ENCODE measurements at regions not wholly inside any gene's neighbourhood (a gene's known extent, or its start where the extent isn't known, plus 50 kb on each side); places are given as distances from the start of the nearest gene placed in this dataset.
A peak's percentile ranks its signal among the peaks of the same experiment; 100 is the strongest.

DNA sequence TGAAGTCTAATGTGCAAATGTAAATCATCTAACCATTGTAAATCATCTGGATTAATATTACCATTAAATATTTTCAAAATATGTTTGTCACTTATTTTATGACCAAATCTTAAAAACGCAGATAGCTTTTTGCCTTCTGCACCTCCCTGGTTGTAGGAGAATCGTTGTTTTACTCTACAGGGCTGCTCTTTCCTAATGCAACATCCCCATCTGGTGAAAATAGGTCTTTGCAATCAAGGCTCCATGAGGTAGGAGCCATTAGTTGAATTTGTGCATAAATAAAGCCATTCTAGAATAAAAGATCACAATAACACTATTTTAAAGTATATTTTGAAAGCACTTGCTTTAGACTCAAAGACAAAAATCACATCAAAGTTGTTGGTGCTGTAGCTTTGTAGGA is 535.6 kb upstream of the AGTR1 start:
- DNase-seq (ENCODE audit: low read depth), result peak; percentile 3

- DNase-seq (ENCODE audit: low read depth), result no peak
Observed at GRCh38 chr3:148168347-148168746, 529.4 kb upstream of the AGTR1 start.

DNA sequence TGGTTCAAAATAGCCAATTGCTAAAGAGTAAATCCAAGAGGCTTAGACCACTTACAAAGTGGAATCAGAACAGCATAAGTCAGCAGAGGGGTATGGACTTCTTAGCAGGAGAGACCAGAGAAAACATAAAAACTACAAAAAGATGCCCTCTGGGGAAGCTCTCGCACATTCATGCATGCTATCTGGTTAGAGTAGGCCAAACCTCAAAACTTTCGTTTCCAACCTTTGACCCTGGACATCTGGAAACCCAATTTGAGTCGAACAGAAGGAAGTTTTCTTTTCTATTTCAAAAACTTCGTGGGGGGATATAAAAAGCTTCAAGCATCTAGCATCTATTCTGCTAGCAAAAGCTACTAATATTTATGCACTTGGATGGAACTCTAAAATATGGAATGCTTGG is 523.9 kb upstream of the AGTR1 start:
- DNase-seq (ENCODE audit: low read depth), result peak; percentile 12

GRCh38 chr3:148175214-148175613 is 522.5 kb upstream of the AGTR1 start:
- DNase-seq (ENCODE audit: low read depth), result peak; percentile 69

- DNase-seq (ENCODE audit: low read depth), result peak; percentile 17
Observed at GRCh38 chr3:148178503-148178902, 519.2 kb upstream of the AGTR1 start.

DNA sequence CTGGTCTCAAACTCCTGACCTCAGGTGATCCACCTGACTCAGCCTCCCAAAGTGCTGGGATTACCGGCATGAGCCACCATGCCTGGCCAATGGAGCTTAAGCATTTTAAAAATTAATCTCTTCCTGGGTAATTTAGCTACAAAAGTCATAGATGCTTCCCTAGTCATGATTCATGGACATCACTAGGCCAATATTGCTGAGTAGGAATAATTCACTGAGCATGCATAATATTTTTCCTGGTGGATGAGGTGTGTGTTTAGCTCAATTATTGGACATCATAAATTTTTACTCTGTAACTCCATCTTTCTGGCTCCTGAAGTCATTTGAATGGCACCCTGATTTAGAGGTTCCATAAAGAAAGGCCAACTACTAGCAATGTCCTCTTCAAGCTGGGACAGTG is 512.9 kb upstream of the AGTR1 start:
- DNase-seq (ENCODE audit: low read depth), result no peak

- DNase-seq (ENCODE audit: low read depth), result no peak
Observed at GRCh38 chr3:148186881-148187280, 510.8 kb upstream of the AGTR1 start.

DNA sequence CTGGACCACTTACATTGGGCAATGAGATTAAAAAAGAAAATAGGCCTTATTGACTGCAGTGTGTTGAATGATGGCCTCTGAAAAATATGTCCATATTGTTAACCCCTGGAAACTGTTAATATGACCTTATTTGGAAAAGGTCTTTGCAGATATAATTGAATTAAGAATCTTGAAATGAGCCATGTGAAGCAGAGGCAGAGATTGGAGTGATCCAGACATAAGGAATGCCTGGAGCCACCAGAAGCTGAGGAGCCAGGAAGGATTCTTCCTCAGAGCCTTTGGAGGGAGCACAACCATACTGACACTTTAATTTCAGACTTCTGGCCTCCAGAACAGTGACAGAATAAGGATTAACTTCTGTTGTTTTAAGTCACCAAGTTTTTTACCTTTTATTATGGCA is 510.4 kb upstream of the AGTR1 start:
- DNase-seq (ENCODE audit: low read depth), result no peak

DNA sequence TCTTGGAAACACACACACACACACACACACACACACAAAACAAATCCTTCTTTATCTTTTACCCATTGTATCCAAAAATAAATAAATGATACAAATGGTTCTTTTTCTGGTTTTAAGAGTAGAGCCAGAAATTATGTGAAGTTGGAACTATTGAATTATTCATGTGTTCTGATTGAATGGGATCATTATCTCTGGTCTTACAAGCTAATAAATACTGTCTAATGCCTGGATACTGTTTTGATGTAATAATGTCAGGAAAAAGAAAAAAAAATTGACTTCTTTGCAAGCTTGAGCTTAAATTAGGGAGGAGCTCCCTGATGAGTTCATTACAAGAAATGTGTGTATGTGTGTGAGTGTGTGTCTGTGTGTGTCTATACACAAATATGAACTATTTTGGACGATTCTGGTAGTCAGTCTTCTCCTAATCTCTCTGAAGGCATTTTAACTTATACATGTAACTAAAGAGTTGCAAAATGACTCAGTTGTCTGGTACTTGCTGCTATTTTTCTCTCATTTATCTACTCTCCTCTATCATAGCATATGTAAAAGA is 507.2 kb upstream of the AGTR1 start:
- DNase-seq (ENCODE audit: low read depth), result no peak

- no peak for DNase-seq (ENCODE audit: low read depth)
Observed at GRCh38 chr3:148191966-148192365, 505.7 kb upstream of the AGTR1 start.

DNA sequence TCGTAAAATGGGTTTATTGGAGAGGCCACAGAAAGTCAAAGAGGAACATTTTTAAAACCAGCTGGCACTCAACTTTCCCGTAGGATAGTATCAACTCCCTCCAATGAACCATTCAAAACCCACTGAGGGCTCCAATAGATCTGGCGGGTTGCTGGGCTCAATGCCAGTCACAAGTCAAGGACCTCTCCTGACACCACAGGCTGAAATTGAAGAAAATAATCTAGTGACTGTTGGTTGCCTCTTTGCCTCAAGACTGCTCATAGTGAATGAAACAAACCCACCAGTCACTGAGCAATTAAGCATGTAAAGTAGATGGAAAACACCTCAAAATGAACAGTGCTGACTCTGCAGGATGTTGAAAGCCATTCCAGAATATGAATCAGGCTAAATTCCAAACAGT is 500.6 kb upstream of the AGTR1 start:
- DNase-seq (ENCODE audit: low read depth), result no peak

- no peak for DNase-seq (ENCODE audit: low read depth)
Observed at GRCh38 chr3:148202386-148202785, 495.3 kb upstream of the AGTR1 start.

DNA sequence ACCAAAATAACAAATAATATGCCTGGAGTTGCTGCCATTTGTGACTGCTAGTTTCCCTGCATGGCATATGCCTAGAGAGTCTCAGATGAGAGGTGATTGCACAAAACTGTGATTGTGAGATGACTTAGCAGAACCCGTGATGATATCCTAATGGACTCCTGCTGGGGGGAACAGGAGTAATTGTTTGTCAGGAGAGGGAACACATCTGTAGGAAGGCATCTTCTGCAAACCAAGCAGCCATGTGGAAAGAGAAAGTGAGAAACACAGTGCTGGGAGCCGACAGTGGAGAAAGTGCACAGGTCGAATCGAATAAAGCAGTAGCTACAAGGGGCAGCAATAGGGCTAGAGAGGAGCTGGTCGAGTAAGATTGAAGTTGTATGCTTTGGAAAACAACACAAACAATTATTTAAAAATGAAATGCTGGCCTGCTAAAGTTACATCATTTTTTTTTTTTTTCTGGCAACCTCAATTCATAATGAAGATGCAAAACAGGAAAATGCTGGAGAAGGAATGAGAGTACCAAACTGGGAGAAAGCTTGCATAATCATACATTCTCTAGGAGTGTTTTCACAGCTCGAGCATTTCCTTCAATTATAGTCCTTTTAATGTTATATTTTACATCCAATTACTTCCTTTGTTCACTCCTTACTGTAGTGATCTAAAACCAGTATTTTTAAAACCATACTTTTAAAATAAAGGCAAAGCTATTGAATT is 494.2 kb upstream of the AGTR1 start:
- DNase-seq (ENCODE audit: low read depth), result peak; percentile 12

DNA sequence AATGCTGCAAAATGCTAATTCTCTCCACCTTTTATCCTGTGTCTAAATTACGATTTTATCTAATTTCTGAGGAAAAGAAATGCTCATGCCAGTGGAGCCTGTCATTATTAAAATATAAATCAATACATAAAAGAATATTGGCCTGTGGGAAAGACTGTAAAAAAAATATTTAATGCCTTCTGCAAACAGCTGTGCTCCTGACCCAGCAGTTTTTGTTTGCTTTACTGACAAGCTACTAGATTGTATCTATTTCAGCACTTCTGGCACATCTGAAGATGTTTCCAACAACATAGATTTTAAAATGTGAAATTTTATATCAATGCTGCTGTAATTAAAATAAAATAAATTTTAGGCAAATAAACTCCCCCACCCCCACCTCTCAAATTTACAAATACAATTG is 493.6 kb upstream of the AGTR1 start:
- DNase-seq (ENCODE audit: low read depth), result no peak

DNA sequence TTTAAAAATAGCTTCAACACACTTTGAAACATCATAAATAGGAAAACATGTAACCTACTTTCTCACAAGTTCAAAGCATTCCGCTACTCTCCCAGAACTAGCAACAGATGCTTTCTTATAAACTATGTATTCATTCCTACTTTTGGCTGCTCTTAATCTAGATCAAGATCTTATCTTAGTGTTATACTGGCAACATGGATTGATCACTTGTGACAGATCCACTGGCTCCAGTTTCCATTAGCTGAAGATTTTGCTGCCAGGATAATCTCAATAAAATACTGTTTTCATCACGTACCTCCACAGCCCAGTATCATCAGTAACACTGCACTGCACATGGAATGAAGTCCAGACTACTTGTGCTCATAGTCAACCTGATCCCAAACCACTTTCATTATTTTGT is 491.7 kb upstream of the AGTR1 start:
- no peak for DNase-seq (ENCODE audit: low read depth)

GRCh38 chr3:148206446-148206845 is 491.3 kb upstream of the AGTR1 start:
- no peak for DNase-seq (ENCODE audit: low read depth)

DNA sequence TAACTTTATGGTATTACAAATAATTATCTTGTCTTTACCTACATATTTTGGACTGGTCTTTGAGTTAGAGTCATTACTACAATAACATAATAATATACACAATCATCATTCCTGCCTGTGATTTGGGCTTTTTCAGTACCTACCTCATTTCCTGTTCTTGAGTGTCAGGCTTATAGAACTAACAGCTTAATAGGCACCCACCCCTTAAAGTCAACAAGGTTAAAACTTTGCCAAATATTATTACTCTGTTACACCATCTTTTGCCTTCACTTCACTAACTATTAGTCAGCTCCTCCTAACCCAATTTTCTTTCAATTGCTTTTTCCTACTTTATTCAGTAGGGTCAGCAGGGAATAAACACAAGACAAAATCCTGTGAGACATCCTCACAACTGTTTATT is 488.7 kb upstream of the AGTR1 start:
- no peak for DNase-seq (ENCODE audit: low read depth)

DNA sequence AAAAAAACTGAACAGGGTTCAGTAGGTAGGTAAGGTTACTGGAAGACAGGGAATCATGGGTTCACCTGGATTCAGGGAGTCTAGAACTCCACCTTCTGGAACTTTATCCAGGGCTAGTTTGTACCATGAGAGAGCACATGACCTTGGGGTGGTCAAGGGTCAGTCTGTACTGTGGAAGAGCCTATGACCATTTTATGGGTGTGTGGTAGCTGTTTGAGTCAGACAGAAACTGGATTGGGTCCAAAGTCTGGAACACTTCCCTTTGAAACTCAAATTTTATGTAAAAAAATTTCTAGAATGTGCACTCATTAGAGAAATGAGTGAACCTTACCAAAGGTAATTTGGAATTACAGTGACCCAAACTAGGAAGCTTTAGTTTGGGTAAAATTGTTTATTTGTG is 486.0 kb upstream of the AGTR1 start:
- DNase-seq (ENCODE audit: low read depth), result peak; percentile 67

DNA sequence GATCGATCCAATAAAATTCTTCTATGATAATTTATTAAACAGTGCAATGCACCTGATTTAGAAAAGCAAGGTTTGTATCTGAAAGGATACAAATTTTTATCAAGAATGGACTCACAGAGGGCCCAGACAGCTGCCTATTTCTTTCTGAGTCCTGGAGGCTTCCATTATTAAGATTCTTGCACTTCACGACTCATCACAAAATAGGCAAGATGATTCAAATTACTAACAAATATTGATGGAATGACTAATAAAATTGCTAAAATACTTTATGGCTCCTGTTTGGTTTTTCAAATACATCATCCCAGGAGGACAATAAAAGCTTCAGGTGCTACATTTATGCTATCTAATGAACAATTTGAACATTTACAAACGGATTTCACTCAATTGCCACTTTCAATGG is 483.0 kb upstream of the AGTR1 start:
- DNase-seq (ENCODE audit: low read depth), result no peak

DNA sequence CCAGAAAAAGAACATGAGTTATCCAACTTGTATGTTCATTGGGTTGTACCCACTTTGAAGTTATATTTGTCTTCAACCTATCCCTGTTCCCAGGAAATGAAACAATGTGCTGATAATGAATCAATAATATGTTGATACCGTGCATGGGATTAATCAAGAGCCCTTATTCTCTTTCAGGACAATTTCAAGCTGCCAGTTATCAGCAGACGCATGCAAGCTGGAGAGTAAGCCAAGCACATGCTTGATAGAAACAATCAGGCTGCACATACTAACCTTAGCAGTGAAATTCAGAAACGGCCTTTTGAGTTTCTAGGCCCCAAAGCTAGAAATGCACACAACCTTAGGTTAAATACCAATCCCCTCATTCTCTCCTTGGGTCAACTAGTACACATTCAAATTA is 480.4 kb upstream of the AGTR1 start:
- no peak for DNase-seq (ENCODE audit: low read depth)

DNA sequence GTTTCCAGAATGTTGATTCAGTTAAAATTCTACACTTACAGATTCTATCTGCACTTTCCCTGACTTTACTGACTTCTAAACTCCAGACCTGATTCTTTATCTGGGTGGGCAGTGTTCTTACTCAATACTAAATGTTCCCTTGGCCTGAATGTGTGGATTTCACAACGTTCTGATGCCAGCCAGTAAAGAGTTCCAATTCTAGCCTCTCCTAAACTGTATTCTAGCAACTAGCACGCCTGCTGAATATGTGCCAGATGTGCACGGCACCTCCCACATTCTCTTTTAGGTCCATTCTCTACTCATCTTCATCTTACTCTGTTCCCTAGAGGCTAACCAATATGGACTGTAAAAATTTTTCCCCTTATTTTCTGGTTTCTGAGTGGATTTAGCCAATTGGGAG is 479.5 kb upstream of the AGTR1 start:
- no peak for DNase-seq (ENCODE audit: low read depth)

DNA sequence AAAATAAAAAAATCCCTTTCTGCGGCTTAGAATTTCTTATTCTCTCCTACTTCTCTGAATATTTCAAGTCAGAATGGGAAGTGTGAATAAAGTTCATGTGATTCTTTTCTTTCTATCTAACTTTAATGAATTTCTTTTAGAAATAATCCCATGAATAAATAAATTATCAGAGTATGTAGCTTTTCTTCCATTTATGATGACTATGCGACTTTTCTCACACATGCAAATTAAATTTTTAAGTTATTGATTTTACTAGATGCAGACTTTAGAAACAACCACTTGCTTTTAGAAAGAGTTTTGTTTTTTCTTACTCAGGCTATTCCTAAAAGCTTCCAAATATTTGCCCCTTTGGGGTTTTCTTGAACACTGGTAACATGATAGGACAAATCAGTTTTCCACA is 477.7 kb upstream of the AGTR1 start:
- no peak for DNase-seq (ENCODE audit: low read depth)

- DNase-seq (ENCODE audit: low read depth), result no peak
Observed at GRCh38 chr3:148221303-148221702, 476.4 kb upstream of the AGTR1 start.

GRCh38 chr3:148223266-148223665 is 474.4 kb upstream of the AGTR1 start:
- DNase-seq (ENCODE audit: low read depth), result no peak

All from iris pigment epithelial cell (primary cell).